KBM-7 (cell line): ENCODE measurements at regions not wholly inside any gene's neighbourhood (a gene's known extent, or its start where the extent isn't known, plus 50 kb on each side); places are given as distances from the start of the nearest gene placed in this dataset.
A peak's percentile ranks its signal among the peaks of the same experiment; 100 is the strongest.

ENCODE experiments used
- DNase-seq: peaks from one replicate; pipeline ENCODE4 v3.0.0-alpha.2; 2015
- in situ Hi-C: fragments of 300-500 bp; cut with MboI; formaldehyde crosslinking; loops from 2 replicates; pipeline ENCODE4 v1.14.3; 2020; ENCODE audit warnings: low sequenced_read_pairs, low pct_unique_long_range_greater_than_20kb, mixed read lengths

- DNase-seq, result no peak
- in situ Hi-C loops, result no loop called here
Observed at GRCh38 chr12:127636882-127637281, 630.1 kb upstream of the TMEM132C start.

GRCh38 chr12:127640181-127640886 lies 626.6 kb upstream of the TMEM132C start:
- DNase-seq, result no peak

GRCh38 chr12:127642208-127642607 lies 624.8 kb upstream of the TMEM132C start:
- in situ Hi-C loops, result no loop called here

More at GRCh38 chr12:127640181-127640886, 626.6 kb upstream of the TMEM132C start:
- in situ Hi-C loops, result no loop called here

DNA sequence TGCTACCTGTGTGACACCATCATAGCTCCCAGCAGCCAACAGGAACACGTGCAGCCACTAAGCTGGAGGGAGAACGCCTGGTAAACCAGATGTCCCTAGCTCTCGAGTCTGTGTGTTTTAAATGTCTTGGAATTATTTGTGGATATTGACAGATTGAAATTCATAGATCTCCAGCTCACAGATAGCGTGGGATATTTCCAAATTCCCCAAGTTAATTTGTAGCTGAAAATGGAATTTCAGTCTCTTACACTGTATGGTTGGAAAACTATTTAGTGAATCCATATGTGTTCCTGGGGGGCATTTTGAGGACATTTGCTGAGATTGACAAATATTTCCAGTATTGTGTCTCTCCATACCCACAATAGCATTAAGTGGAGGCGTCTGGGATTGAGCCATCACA lies 618.6 kb upstream of the TMEM132C start:
- in situ Hi-C loops, result no loop called here
- no peak for DNase-seq

More at GRCh38 chr12:127642208-127642607, 624.8 kb upstream of the TMEM132C start:
- no peak for DNase-seq

DNA sequence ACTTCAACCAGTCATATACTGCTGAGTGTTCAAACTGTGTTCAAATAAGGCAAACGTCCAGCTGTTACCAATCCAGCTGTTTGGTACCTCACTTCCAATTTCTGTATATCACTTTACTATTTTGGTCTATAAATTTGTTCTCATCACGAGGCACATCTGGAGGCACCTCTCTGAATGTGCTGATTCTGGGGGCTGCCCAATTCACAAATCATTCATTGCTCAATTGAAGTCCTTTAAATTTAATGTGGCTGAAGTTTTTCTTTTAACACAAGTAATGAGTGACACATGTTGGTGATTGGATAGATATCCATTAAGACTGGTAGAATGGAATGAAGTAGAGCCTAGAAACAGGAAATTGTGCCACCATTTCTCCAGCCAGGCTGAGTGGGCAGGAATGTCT lies 617.0 kb upstream of the TMEM132C start:
- no peak for DNase-seq
- in situ Hi-C loops, result no loop called here

DNA sequence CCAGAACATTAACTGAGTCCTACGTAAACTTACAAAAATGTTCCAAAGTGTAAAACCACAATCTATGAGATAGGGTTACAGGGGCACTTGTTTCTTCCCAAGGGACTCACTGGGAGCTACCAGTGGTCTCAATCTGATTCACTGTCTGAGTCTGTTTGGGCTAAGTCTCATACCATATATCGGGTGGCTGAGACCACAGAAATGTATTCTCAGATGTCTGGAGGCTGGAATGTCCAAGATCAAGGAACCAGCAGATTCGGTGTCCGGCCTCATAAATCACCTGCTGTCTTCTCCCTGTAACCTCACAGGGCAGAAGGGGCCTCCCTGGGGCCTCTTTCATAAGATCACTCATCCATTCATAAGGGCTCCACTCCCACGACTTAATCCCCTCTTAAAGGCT lies 616.3 kb upstream of the TMEM132C start:
- in situ Hi-C loops, result no loop called here
- no peak for DNase-seq

GRCh38 chr12:127652281-127652680 lies 614.7 kb upstream of the TMEM132C start:
- in situ Hi-C loops, result no loop called here

DNA sequence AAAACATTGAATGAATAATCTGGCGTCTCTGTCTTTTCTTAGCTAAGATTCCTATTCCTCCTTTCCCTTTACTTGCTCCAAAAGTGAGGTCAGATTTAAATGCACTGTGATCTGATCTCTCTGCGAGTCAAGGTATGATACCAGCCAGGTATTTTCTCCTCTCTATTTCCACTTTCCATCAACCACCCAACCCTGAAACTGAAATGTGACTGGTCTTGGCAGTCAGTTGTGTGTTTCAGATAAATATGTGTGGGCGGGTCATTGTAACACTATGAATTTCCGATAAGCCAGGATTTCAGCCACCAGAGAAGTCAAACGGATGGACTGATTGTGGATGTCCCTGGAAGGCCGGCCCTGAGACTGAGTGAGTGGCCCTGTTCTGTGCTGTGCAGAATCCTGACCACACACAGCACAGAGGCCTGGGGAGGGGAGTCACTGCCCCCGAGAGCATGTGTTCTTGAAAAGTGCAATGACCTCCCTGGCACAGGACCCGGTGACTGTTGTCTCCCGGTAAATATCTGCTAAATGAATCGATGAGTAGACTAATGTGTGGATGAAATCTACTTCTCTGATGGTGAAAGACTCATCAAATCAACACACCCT lies 612.5 kb upstream of the TMEM132C start:
- in situ Hi-C loops, result no loop called here
- DNase-seq, result no peak

More at GRCh38 chr12:127652281-127652680, 614.7 kb upstream of the TMEM132C start:
- DNase-seq, result no peak

- no peak for DNase-seq
- in situ Hi-C loops, result no loop called here
Observed at GRCh38 chr12:127655691-127656090, 611.3 kb upstream of the TMEM132C start.

DNA sequence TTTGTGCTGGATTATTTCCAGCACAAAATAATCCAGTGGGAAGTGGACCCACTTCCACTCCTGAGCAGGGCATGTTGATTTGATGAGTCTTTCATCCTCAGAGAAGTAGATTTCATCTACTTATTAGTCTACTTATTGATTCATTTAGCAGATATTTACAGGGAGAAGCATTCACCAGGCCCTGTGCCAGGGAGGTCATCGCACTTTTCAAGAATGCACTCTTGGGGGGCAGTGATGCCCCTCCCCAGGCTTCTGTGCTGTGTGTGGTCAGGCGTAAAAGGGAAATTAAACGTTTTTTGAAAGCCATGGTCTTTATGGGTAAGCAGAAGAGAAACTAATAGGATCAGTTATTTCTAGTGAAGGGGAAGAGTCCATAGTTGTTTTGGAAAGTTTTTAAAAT lies 610.7 kb upstream of the TMEM132C start:
- DNase-seq, result no peak
- in situ Hi-C loops, result no loop called here

- DNase-seq, result no peak
- in situ Hi-C loops, result no loop called here
Observed at GRCh38 chr12:127657036-127657435, 609.9 kb upstream of the TMEM132C start.

GRCh38 chr12:127660961-127661360 lies 606.0 kb upstream of the TMEM132C start:
- in situ Hi-C loops, result no loop called here
- no peak for DNase-seq

- no peak for DNase-seq
- in situ Hi-C loops, result no loop called here
Observed at GRCh38 chr12:127663716-127664115, 603.3 kb upstream of the TMEM132C start.

- in situ Hi-C loops, result no loop called here
Observed at GRCh38 chr12:127664901-127665300, 602.1 kb upstream of the TMEM132C start.

DNA sequence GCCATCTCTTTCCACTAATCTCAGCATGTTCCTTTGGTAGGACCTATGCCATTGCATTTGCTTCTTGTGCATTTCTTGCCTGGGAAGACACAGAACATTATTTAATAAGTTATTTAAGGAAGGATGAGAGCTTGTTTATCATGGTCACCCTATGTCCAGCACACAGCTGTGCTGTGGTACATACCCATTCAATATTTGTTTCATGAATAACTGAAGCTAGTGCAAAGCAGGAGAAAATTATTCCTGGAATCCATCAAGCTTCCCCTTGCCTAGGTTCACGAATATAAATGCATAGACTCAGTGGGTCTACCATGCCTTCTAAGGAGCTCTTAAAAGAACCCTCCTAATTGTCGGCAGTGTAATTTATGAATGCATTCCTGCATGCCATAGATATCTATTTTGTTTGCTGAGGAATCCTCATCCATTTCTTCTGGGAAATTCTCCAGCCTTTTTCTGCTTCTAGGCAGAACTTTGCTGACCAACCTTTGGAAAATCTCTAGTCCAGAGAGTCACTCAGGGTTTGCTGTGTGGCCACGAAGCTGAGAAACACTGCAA lies 599.8 kb upstream of the TMEM132C start:
- in situ Hi-C loops, result no loop called here
- no peak for DNase-seq

More at GRCh38 chr12:127664901-127665300, 602.1 kb upstream of the TMEM132C start:
- DNase-seq, result no peak

GRCh38 chr12:127670294-127670693 lies 596.7 kb upstream of the TMEM132C start:
- in situ Hi-C loops, result no loop called here
- DNase-seq, result no peak

DNA sequence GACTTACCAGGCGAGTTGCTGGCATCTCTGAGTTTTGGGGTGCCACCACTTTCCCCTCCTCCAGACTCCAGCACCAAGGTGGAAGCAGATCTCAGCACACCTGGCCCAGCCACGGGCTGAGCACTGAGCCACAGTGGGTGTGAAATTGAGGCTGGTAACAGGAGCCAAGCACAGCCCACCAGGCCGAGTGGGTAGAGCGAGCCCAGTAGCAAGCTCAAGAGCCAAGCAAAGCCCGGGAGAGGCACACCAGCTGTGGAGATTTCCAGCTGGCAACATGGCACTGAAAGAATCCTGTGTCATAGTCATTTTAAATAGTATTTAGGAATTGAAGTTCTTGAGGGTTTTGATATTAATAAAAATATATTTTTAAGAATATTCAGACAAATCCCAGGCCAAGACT lies 596.2 kb upstream of the TMEM132C start:
- DNase-seq, result no peak
- in situ Hi-C loops, result no loop called here

- in situ Hi-C loops, result no loop called here
- no peak for DNase-seq
Observed at GRCh38 chr12:127675936-127676335, 591.0 kb upstream of the TMEM132C start.

DNA sequence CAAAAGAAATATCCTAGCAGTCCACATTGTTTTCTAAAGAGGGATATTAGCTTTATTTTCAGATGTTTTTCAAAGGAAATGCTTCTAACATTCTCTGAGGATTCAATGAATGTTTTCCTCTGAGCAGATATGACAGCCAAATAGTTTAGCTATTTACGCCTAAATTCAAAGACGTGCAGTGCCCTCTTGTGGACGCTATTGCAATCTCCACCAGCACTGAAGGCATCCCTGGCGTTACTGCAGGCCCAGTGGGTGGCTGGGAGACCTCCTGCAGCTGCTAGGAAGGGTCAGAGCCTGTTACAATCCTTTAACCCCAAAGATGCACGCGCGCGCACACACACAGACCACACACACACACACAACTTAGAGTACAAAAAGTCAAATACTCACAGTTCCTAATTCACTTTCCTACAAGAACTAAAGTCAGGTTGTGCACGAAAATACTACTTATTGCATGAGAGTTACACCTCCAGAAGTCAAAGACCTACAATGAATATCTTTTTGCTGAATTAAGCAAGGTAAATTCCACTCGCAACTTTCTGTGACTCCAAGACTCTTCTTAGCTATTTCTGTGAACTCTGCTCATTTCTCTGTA lies 589.3 kb upstream of the TMEM132C start:
- DNase-seq, result peak; percentile 56
- in situ Hi-C loops, result no loop called here

DNA sequence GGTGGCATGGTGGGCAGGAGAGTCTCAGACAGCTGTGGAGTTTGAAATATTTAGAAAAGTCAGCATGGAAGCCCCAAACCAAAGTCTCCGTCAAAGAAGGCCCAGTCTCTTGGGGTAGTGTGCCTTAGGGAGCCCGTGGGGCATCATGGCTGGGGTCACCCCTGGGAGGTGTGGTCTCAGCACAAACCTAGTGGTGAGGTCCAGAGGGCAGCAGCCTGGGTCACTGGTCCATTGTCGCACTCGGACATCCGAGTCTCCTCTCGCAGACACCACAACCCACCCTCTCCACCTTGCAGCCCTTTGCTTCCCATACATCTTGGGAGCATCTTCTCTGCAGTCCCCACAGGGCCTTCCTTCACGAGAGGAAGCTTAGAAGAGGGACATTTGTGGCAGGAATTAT lies 588.0 kb upstream of the TMEM132C start:
- in situ Hi-C loops, result no loop called here
- no peak for DNase-seq
